H1 (cell line): ENCODE measurements at regions not wholly inside any gene's neighbourhood (a gene's known extent, or its start where the extent isn't known, plus 50 kb on each side); places are given as distances from the start of the nearest gene placed in this dataset.

Experiments
- CTCF ChIA-PET: fragments of 300-600 bp; sonication (Branson Sonifier 250); formaldehyde crosslinking; loops from one replicate; lab custom pipeline; 2021; ENCODE audit not compliant: partially characterized antibody; lab: Charles Lee
- POLR2A ChIA-PET: fragments of 300-600 bp; sonication (Branson Sonifier 250); formaldehyde crosslinking; loops from one replicate; lab custom pipeline; 2021; ENCODE audit warnings: inconsistent platforms; ENCODE audit not compliant: partially characterized antibody; lab: Charles Lee
- DNase-seq, 2 experiments: peaks; one replicate each; pipeline versions ENCODE4 v3.0.0 to v3.0.0-alpha.2; 2010 to 2022; ENCODE audit warnings: low spot score in 2 of 2, low read depth in 1 of 2, mixed read lengths in 1 of 2
- FAIRE-seq: peaks from 2 replicates; lab custom pipeline; 2011; peaks lifted over from hg19 to GRCh38; lab: Jason Lieb, UNC
- H2AFZ ChIP-seq: 2 replicates; pipeline ENCODE4 v1.8.1; 2012; ENCODE audit warnings: low read length, inconsistent platforms
- H2AK5ac ChIP-seq: 2 replicates; pipeline ENCODE4 v1.6.1; 2013; ENCODE audit warnings: low read depth, low read length
- H2BK120ac ChIP-seq: replicated peaks from 2 replicates; pipeline ENCODE3; 2013; ENCODE audit warnings: low read depth, low read length, inconsistent platforms
- H2BK12ac ChIP-seq: 2 replicates; pipeline ENCODE4 v1.6.1; 2013; ENCODE audit warnings: low read depth, low read length
- H2BK15ac ChIP-seq: 2 replicates; pipeline ENCODE4 v1.6.1; 2013; ENCODE audit warnings: low read length
- H2BK20ac ChIP-seq: 2 replicates; pipeline ENCODE4 v1.6.1; 2013; ENCODE audit warnings: low read length
- H2BK5ac ChIP-seq: 2 replicates; pipeline ENCODE4 v1.6.1; 2013; ENCODE audit warnings: low read depth, low read length
- H3K14ac ChIP-seq: 2 replicates; pipeline ENCODE4 v1.6.1; 2013; ENCODE audit warnings: inconsistent platforms; ENCODE audit not compliant: insufficient read length
- H3K18ac ChIP-seq: 2 replicates; pipeline ENCODE4 v1.6.1; 2013; ENCODE audit warnings: low read length; ENCODE audit errors: extremely low read depth
- H3K23ac ChIP-seq: 2 replicates; pipeline ENCODE4 v1.6.1; 2013; ENCODE audit warnings: inconsistent platforms; ENCODE audit not compliant: insufficient read length
- H3K23me2 ChIP-seq: 2 replicates; pipeline ENCODE4 v1.6.1; 2013; ENCODE audit warnings: low read depth, low read length
- H3K27ac ChIP-seq: 2 replicates; pipeline ENCODE4 v1.6.1; 2011; ENCODE audit warnings: low read depth, low read length, inconsistent platforms
- H3K27me3 ChIP-seq, 4 experiments: replicated peaks in 1 of 4; 1 replicate in 1 of 4; 2 replicates in 3 of 4; pipeline versions ENCODE4 v1.6.1 to v1.8.1; 2011 to 2013; ENCODE audit warnings: low read length in 3 of 4, mild to moderate bottlenecking in 3 of 4, inconsistent platforms in 2 of 4, mixed read lengths in 2 of 4, moderate library complexity in 1 of 4; ENCODE audit not compliant: control insufficient read depth in 3 of 4, insufficient read depth in 3 of 4; ENCODE audit errors: extremely low read depth in 1 of 4
- H3K36me3 ChIP-seq, 4 experiments: 2 replicates each; pipeline versions ENCODE4 v1.6.1 to v1.8.1; 2011 to 2013; ENCODE audit warnings: mild to moderate bottlenecking in 4 of 4, low read length in 3 of 4, moderate library complexity in 2 of 4, control low read depth in 1 of 4, inconsistent platforms in 1 of 4; ENCODE audit not compliant: insufficient read depth in 4 of 4, control insufficient read depth in 2 of 4
- H3K4ac ChIP-seq: replicated peaks from 2 replicates; pipeline ENCODE3; 2013; ENCODE audit warnings: low read length, low read depth, mixed read lengths, inconsistent platforms; ENCODE audit not compliant: insufficient read length
- H3K4me1 ChIP-seq, 4 experiments: replicated peaks in 1 of 4; 1 replicate in 1 of 4; 2 replicates in 3 of 4; pipeline versions ENCODE4 v1.6.1 to v1.8.1; 2011 to 2013; ENCODE audit warnings: low read length in 3 of 4, inconsistent platforms in 2 of 4, mixed read lengths in 1 of 4; ENCODE audit not compliant: insufficient read depth in 4 of 4, control insufficient read depth in 3 of 4
- H3K4me2 ChIP-seq, 2 experiments: 2 replicates each; pipeline versions ENCODE4 v1.6.1 to v1.8.1; 2011 to 2013; ENCODE audit warnings: low read depth in 2 of 2, low read length in 2 of 2, control low read depth in 1 of 2, inconsistent platforms in 1 of 2, mild to moderate bottlenecking in 1 of 2; ENCODE audit not compliant: insufficient read depth in 1 of 2
- H3K4me3 ChIP-seq, 4 experiments: fragments of 200-600, 300-600 bp in 1 of 4; sonication (generic), shearing (Covaris generic), sonication (Bioruptor Twin) in 1 of 4; 2 replicates each; pipeline versions ENCODE4 v1.5.1 to v1.8.1; 2011 to 2016; ENCODE audit warnings: low read length in 4 of 4, low read depth in 3 of 4, control low read depth in 2 of 4, inconsistent platforms in 2 of 4, mild to moderate bottlenecking in 2 of 4, mixed read lengths in 1 of 4, moderate library complexity in 1 of 4; ENCODE audit not compliant: insufficient read depth in 2 of 4; ENCODE audit errors: extremely low read depth in 1 of 4
- H3K56ac ChIP-seq: replicated peaks from 2 replicates; pipeline ENCODE3; 2013; ENCODE audit warnings: low read depth, mild to moderate bottlenecking, mixed read lengths, low read length, inconsistent platforms; ENCODE audit not compliant: insufficient read length
- H3K79me1 ChIP-seq: 2 replicates; pipeline ENCODE4 v1.6.1; 2013; ENCODE audit warnings: low read depth, low read length, control low read depth
- H3K79me2 ChIP-seq, 2 experiments: 2 replicates each; pipeline versions ENCODE4 v1.6.1 to v1.8.1; 2012 to 2013; ENCODE audit warnings: low read length in 2 of 2, mild to moderate bottlenecking in 2 of 2, inconsistent platforms in 1 of 2; ENCODE audit not compliant: insufficient read depth in 2 of 2, control insufficient read depth in 1 of 2
- H3K9ac ChIP-seq, 4 experiments: replicated peaks in 1 of 4; 1 replicate in 1 of 4; 2 replicates in 3 of 4; pipeline versions ENCODE4 v1.6.1 to v1.8.1; 2011 to 2013; ENCODE audit warnings: low read depth in 3 of 4, low read length in 3 of 4, control low read depth in 2 of 4, mild to moderate bottlenecking in 2 of 4, moderate library complexity in 2 of 4, inconsistent platforms in 1 of 4; ENCODE audit errors: extremely low read depth in 1 of 4
- H3K9me3 ChIP-seq, 2 experiments: 2 replicates each; pipeline versions ENCODE4 v1.6.1 to v1.8.1; 2012 to 2013; ENCODE audit warnings: mild to moderate bottlenecking in 2 of 2, moderate library complexity in 2 of 2, control low read depth in 1 of 2, inconsistent platforms in 1 of 2, low read depth in 1 of 2, low read length in 1 of 2, mixed read lengths in 1 of 2; ENCODE audit not compliant: insufficient read depth in 2 of 2
- H4K20me1 ChIP-seq, 2 experiments: replicated peaks in 1 of 2; 2 replicates each; pipeline versions ENCODE3 to v1.8.1; 2011 to 2013; ENCODE audit warnings: inconsistent platforms in 2 of 2, low read length in 2 of 2, mild to moderate bottlenecking in 1 of 2; ENCODE audit not compliant: insufficient read depth in 2 of 2, control insufficient read depth in 1 of 2
- H4K5ac ChIP-seq: 2 replicates; pipeline ENCODE4 v1.6.1; 2013; ENCODE audit warnings: low read length, low read depth, mixed read lengths, inconsistent platforms; ENCODE audit not compliant: insufficient read length
- H4K8ac ChIP-seq: 2 replicates; pipeline ENCODE4 v1.8.0; 2013; ENCODE audit warnings: mild to moderate bottlenecking, moderate library complexity, low read length, inconsistent platforms; ENCODE audit not compliant: insufficient read depth; ENCODE audit errors: extremely low read depth
- H4K91ac ChIP-seq: replicated peaks from 2 replicates; pipeline ENCODE3; 2013; ENCODE audit warnings: low read length, mixed read lengths, inconsistent platforms; ENCODE audit not compliant: insufficient read length
- ASH2L ChIP-seq: fragments of 200-600, 300-600 bp; sonication (generic); IDR thresholded peaks from one replicate; pipeline ENCODE4 v1.7.1; 2017; ENCODE audit warnings: low read length
- BRCA1 ChIP-seq: IDR thresholded peaks from 2 replicates; pipeline ENCODE4 v1.6.1; 2012; ENCODE audit warnings: low read depth, low read length, improper control_type of control experiment
- CTBP2 ChIP-seq: IDR thresholded peaks from 2 replicates; pipeline ENCODE4 v1.7.0; 2011; ENCODE audit warnings: borderline replicate concordance, mild to moderate bottlenecking, moderate library complexity, mixed read lengths, low read length; ENCODE audit not compliant: insufficient read depth, insufficient read length
- EGR1 ChIP-seq: IDR thresholded peaks from 2 replicates; pipeline ENCODE4 v1.6.1; 2011; ENCODE audit warnings: low read depth, low read length, borderline replicate concordance
- KDM1A ChIP-seq: fragments of 200-600, 300-600 bp; sonication (generic); IDR thresholded peaks from 2 replicates; pipeline ENCODE4 v1.7.1; 2016; ENCODE audit warnings: mild to moderate bottlenecking, low read length, borderline replicate concordance
- SP4 ChIP-seq: IDR thresholded peaks from 2 replicates; pipeline ENCODE4 v1.6.1; 2012; ENCODE audit warnings: low read length, inconsistent platforms
- SUZ12 ChIP-seq: fragments of 200-600 bp; sonication (generic); IDR thresholded peaks from 2 replicates; pipeline ENCODE4 v1.6.1; 2012; ENCODE audit warnings: mild to moderate bottlenecking, inconsistent platforms, low read length, moderate library complexity, mixed read lengths
- TCF12 ChIP-seq: IDR thresholded peaks from 2 replicates; pipeline ENCODE4 v1.6.1; 2011; ENCODE audit warnings: low read depth, mild to moderate bottlenecking, low read length
- WGBS, 2 experiments: shearing (Covaris generic) in 1 of 2; methylation state at CpG; one replicate each; pipeline versions ENCODE4 v1.1.6 to v1.1.7; 2013 to 2015; ENCODE audit warnings: low lambda C conversion rate in 2 of 2, mixed read lengths in 2 of 2, inconsistent platforms in 1 of 2, low coverage in 1 of 2, missing lambda C conversion rate in 1 of 2; ENCODE audit not compliant: insufficient replicate concordance in 2 of 2, insufficient coverage in 1 of 2, insufficient read length in 1 of 2; ENCODE audit errors: extremely low coverage in 1 of 2, missing lambda C conversion rate in 1 of 2; 5-methylcytosine and 5-hydroxymethylcytosine counted together
- TF ChIP-seq, protein P1 (sequence below), 3 experiments: IDR thresholded peaks; 1 replicate in 2 of 3; 2 replicates in 1 of 3; pipeline versions ENCODE4 v1.5.1 to v1.6.1; 2011; ENCODE audit warnings: low read length in 3 of 3, mild to moderate bottlenecking in 3 of 3, inconsistent platforms in 2 of 3, low read depth in 1 of 3, moderate library complexity in 1 of 3; ENCODE audit not compliant: insufficient read depth in 1 of 3; ENCODE audit errors: control extremely low read depth in 1 of 3

DNA sequence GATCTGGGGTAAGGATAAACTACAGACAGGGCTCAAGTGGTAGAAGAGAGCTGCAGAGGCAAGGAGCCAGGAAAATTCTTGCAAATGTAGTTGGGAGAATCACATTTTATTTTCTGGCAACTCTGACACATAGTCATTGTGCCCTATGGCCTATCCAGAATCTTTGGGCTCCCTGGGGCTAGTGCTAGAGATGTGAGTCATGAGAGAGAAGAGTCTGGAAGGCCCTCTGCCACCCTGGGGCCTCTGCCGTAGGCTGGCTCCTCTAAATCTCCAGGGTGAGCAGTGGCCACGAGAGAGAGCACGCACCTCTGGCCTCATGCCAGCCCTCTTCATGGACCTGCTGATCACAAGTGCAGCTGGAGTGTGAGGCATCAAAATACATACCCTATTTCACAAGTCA lies 74.3 kb upstream of the SSBP2 start:
- no peak overlapping the region for H4K91ac ChIP-seq
- H2BK5ac ChIP-seq, result no peak overlapping the region
- 88% methylated on average over 3 of the region's 3 CpGs; no CpG with 5 or more reads in 1 of the 2 experiments for WGBS, 2 experiments
- no peaks in the 10 kb centered on the region; a peak in 1 of 7 replicates for H3K4me1 ChIP-seq
- ChIA-PET POLR2A (interaction anchor here (1.3 kb wide), 1 partner anchor 27 kb away, joined by 4 read pairs; no protein-coding TSS in a partner anchor), CTCF (interaction anchor here (0.6 to 1.3 kb wide), 3 partner anchors 10 to 54 kb away, joined by 3 to 5 read pairs (median 4); no protein-coding TSS in a partner anchor)
- no peak overlapping the region for H3K9ac ChIP-seq
- H3K23ac ChIP-seq, result no peak overlapping the region
- peaks cover 0 to 7% of the 10 kb centered on the region in 2 experiments; a peak in 1 of 4 replicates for H3K9me3 ChIP-seq
- H4K20me1 ChIP-seq, result no peaks in the 10 kb centered on the region
- H2BK120ac ChIP-seq, result no peak overlapping the region
- H2AK5ac ChIP-seq, result no peak overlapping the region
- H3K4me2 ChIP-seq, result no peak overlapping the region
- DNase-seq (no peak), FAIRE-seq (no peak)
- H3K23me2 ChIP-seq, result no peaks in the 10 kb centered on the region
- H2BK20ac ChIP-seq, result no peak overlapping the region
- H4K8ac ChIP-seq, result no peak overlapping the region
- no peak overlapping the region for H3K56ac ChIP-seq
- H3K27me3 ChIP-seq, result no peaks in the 10 kb centered on the region
- H3K27ac ChIP-seq, result no peak overlapping the region
- no peak overlapping the region for H3K14ac ChIP-seq
- H3K18ac ChIP-seq, result no peak overlapping the region; the same call in 1 of the 2 replicates
- H3K36me3 ChIP-seq, result no peaks in the 10 kb centered on the region
- no peak overlapping the region for H2BK15ac ChIP-seq
- H3K4me3 ChIP-seq, result no peak overlapping the region
- H3K79me1 ChIP-seq, result no peaks in the 10 kb centered on the region
- H2BK12ac ChIP-seq, result no peak overlapping the region
- no peak for TF ChIP-seq EGR1
- no peak for TF ChIP-seq KDM1A
- no peak for TF ChIP-seq BRCA1
- TF ChIP-seq CTBP2, result no peak
- no peak for TF ChIP-seq SP4
- TF ChIP-seq TCF12, result no peak
- no peak for TF ChIP-seq SUZ12
- TF ChIP-seq, protein P1, sequence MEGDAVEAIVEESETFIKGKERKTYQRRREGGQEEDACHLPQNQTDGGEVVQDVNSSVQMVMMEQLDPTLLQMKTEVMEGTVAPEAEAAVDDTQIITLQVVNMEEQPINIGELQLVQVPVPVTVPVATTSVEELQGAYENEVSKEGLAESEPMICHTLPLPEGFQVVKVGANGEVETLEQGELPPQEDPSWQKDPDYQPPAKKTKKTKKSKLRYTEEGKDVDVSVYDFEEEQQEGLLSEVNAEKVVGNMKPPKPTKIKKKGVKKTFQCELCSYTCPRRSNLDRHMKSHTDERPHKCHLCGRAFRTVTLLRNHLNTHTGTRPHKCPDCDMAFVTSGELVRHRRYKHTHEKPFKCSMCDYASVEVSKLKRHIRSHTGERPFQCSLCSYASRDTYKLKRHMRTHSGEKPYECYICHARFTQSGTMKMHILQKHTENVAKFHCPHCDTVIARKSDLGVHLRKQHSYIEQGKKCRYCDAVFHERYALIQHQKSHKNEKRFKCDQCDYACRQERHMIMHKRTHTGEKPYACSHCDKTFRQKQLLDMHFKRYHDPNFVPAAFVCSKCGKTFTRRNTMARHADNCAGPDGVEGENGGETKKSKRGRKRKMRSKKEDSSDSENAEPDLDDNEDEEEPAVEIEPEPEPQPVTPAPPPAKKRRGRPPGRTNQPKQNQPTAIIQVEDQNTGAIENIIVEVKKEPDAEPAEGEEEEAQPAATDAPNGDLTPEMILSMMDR (IDR thresholded peaks at IDR 0.05; ENCODE audit: control extremely low read depth in 1 of 3, insufficient read depth in 1 of 3, low read depth in 1 of 3, low read length in 3 of 3), result no peak
- TF ChIP-seq ASH2L, result no peak
- H2AFZ ChIP-seq, result no peak overlapping the region
- no peak overlapping the region for H3K4ac ChIP-seq
- H3K79me2 ChIP-seq, result no peaks in the 10 kb centered on the region
- no peak overlapping the region for H4K5ac ChIP-seq
